ENCODE measurements at regions not wholly inside any gene's neighbourhood (a gene's known extent, or its start where the extent isn't known, plus 50 kb on each side); places are given as distances from the start of the nearest gene placed in this dataset.

DNA sequence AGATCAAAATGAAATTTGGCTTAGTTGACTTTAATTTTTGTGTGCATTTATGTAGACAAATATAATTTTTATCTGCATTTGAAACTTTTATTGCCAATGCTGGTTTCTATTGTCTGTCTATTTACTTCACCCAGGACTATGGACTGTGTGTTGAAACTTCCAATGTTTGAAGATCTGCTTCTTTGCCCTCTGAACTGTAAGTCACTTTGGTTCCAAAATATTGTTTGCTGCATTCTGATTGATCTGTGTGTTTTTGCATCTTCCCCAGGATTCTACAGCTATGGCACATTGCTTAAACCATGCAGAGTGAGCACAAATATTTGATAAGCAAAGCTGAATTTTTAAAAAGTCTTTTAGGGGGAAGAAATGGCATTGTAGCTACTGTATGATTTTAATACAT lies 131.0 kb upstream of the SOX5 start (continued):
- TF ChIP-seq MBD4 (IDR thresholded peaks at IDR 0.05; ENCODE audit: borderline replicate concordance, low read length) (peak; percentile 72; the same call in 1 of the 2 replicates), PAX8 (CRISPR knock-in tag; IDR thresholded peaks at IDR 0.05; ENCODE audit: borderline replicate concordance) (no peak), RXRB (CRISPR knock-in tag; IDR thresholded peaks at IDR 0.05; ENCODE audit: borderline replicate concordance) (peak; percentile 81), PRPF4 (IDR thresholded peaks at IDR 0.05; ENCODE audit: low read depth, low read length, poor library complexity, severe bottlenecking) (no peak), MED1 (CRISPR knock-in tag; IDR thresholded peaks at IDR 0.05) (peak; percentile 95), ZFP90 (CRISPR knock-in tag; IDR thresholded peaks at IDR 0.05; ENCODE audit: borderline replicate concordance) (no peak), MXI1 (IDR thresholded peaks at IDR 0.05; ENCODE audit: borderline replicate concordance, low read depth, low read length) (no peak), SALL2 (CRISPR knock-in tag; IDR thresholded peaks at IDR 0.05) (no peak), NR2F2 (IDR thresholded peaks at IDR 0.05; ENCODE audit: borderline replicate concordance, low read depth) (peak; percentile 92), SOX6 (IDR thresholded peaks at IDR 0.05) (no peak), SOX6 (CRISPR knock-in tag; IDR thresholded peaks at IDR 0.05) (peak; percentile 98), ZNF205 (CRISPR knock-in tag; IDR thresholded peaks at IDR 0.05) (peak; percentile 99), JARID2 (CRISPR knock-in tag; IDR thresholded peaks at IDR 0.05; ENCODE audit: insufficient replicate concordance) (no peak), KDM5A (IDR thresholded peaks at IDR 0.05; ENCODE audit: borderline replicate concordance, low read length) (no peak), ZNF382 (CRISPR knock-in tag; IDR thresholded peaks at IDR 0.05; ENCODE audit: borderline replicate concordance) (no peak), ZNF644 (CRISPR knock-in tag; IDR thresholded peaks at IDR 0.05; ENCODE audit: low read depth) (0 out of 2 replicates have a peak, but pooled peaks have one; percentile 58), ZNF367 (CRISPR knock-in tag; IDR thresholded peaks at IDR 0.05; ENCODE audit: borderline replicate concordance) (no peak), NFYC (CRISPR knock-in tag; IDR thresholded peaks at IDR 0.05) (no peak), CBX2 (IDR thresholded peaks at IDR 0.05; ENCODE audit: low read depth, low read length) (no peak), CBX2 (CRISPR knock-in tag; IDR thresholded peaks at IDR 0.05; ENCODE audit: low read depth) (no peak)
- TF ChIP-seq, protein P1, sequence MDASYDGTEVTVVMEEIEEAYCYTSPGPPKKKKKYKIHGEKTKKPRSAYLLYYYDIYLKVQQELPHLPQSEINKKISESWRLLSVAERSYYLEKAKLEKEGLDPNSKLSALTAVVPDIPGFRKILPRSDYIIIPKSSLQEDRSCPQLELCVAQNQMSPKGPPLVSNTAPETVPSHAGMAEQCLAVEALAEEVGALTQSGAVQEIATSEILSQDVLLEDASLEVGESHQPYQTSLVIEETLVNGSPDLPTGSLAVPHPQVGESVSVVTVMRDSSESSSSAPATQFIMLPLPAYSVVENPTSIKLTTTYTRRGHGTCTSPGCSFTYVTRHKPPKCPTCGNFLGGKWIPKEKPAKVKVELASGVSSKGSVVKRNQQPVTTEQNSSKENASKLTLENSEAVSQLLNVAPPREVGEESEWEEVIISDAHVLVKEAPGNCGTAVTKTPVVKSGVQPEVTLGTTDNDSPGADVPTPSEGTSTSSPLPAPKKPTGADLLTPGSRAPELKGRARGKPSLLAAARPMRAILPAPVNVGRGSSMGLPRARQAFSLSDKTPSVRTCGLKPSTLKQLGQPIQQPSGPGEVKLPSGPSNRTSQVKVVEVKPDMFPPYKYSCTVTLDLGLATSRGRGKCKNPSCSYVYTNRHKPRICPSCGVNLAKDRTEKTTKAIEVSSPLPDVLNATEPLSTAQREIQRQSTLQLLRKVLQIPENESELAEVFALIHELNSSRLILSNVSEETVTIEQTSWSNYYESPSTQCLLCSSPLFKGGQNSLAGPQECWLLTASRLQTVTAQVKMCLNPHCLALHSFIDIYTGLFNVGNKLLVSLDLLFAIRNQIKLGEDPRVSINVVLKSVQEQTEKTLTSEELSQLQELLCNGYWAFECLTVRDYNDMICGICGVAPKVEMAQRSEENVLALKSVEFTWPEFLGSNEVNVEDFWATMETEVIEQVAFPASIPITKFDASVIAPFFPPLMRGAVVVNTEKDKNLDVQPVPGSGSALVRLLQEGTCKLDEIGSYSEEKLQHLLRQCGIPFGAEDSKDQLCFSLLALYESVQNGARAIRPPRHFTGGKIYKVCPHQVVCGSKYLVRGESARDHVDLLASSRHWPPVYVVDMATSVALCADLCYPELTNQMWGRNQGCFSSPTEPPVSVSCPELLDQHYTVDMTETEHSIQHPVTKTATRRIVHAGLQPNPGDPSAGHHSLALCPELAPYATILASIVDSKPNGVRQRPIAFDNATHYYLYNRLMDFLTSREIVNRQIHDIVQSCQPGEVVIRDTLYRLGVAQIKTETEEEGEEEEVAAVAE (CRISPR knock-in tag; IDR thresholded peaks at IDR 0.05; ENCODE audit: borderline replicate concordance): 0 out of 2 replicates have a peak, but pooled peaks have one; percentile 70
- TF ChIP-seq, protein P2, sequence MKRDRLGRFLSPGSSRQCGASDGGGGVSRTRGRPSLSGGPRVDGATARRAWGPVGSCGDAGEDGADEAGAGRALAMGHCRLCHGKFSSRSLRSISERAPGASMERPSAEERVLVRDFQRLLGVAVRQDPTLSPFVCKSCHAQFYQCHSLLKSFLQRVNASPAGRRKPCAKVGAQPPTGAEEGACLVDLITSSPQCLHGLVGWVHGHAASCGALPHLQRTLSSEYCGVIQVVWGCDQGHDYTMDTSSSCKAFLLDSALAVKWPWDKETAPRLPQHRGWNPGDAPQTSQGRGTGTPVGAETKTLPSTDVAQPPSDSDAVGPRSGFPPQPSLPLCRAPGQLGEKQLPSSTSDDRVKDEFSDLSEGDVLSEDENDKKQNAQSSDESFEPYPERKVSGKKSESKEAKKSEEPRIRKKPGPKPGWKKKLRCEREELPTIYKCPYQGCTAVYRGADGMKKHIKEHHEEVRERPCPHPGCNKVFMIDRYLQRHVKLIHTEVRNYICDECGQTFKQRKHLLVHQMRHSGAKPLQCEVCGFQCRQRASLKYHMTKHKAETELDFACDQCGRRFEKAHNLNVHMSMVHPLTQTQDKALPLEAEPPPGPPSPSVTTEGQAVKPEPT (CRISPR knock-in tag; IDR thresholded peaks at IDR 0.05; ENCODE audit: low read depth): no peak
- TF ChIP-seq, protein P3, sequence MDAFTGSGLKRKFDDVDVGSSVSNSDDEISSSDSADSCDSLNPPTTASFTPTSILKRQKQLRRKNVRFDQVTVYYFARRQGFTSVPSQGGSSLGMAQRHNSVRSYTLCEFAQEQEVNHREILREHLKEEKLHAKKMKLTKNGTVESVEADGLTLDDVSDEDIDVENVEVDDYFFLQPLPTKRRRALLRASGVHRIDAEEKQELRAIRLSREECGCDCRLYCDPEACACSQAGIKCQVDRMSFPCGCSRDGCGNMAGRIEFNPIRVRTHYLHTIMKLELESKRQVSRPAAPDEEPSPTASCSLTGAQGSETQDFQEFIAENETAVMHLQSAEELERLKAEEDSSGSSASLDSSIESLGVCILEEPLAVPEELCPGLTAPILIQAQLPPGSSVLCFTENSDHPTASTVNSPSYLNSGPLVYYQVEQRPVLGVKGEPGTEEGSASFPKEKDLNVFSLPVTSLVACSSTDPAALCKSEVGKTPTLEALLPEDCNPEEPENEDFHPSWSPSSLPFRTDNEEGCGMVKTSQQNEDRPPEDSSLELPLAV (CRISPR knock-in tag; conservative IDR thresholded peaks at IDR 0.05; ENCODE audit: low read depth): no peak

Data from HepG2 (cell line).